DMS 273 (cell line): ENCODE measurements at regions not wholly inside any gene's neighbourhood (a gene's known extent, or its start where the extent isn't known, plus 50 kb on each side); places are given as distances from the start of the nearest gene placed in this dataset.
A peak's percentile ranks its signal among the peaks of the same experiment; 100 is the strongest.

ENCODE experiments used
- DNase-seq: peaks from one replicate; lab custom pipeline; 2025; ENCODE audit not compliant: unreplicated experiment; lab: John Stamatoyannopoulos, UW

DNA sequence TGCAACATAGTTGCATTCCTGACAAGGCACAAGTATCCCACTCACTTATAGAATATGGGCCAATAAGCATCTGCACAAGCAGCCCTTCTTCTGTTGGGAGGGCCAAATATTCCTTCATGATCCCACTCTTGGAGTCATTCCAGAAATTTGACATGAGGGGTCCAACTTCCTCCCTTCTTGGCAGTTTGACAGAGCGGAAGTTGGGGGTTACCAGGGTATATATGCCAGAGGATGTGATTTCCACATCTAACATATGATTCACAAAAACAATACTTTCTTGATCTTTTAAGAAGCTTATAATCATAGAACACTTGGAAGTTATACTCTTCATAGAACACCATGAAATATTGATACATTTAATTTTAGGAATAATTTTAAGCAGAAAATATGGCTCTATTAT lies 100.9 kb upstream of the CRBN start:
- DNase-seq, result peak; percentile 0

DNA sequence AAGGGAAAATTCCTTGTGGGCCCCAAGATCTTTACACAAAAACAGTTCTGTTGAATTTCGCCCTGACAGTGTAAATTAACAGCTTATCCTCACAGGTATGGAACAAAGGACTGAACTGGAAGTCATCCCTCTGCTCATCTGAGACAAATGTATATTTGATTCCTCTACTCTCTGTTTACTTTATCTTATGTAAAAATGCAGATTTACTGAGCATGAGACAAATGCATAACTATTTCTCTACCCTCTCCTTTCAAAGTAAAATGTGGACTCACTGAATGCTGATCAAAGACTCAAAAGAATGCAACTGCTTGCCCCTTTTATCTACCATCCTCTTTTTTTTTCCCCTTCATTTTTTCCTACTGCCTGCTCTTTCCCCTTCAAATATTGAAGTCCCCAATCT lies 98.6 kb upstream of the CRBN start:
- DNase-seq, result no peak

DNA sequence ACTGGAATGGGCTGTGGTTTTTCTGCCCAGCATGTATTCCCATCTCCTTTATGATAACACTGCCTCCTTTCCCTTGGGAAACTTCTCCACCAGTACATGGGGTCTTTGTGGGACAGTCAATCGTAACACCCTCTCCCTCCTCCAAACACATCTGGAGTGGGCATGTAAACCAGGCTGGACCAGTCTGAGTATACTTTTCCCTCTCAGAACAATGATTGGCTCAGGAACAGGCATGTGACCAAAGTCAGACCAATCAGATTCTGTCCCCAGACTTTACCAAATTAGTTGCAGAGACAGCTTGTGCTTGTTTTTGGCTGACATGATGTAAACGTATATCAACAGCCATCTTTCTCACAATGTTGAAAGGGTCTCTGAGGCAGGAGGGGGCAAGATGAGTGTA lies 97.1 kb upstream of the CRBN start:
- DNase-seq, result no peak

GRCh38 chr3:3264796-3265195 lies 85.3 kb upstream of the CRBN start:
- no peak for DNase-seq

DNA sequence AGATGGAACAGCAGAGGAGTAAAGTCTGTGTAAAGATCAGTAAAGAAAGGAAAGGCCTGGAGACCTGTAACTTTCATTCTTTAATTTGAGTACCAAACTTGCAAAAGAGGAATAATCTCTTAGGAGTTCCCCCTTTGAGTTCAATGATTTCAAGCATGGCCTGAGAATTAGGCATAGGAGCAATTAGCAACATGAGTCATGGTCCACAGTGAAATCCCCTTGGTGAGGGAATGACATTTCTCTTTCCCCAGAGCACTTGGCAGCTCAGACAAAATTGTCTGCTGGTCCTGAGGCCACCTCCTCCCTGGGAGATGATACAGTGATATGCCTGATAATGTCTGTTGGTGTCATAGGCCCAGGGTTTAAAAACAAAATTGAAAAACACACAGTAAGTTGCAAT lies 81.4 kb upstream of the CRBN start:
- DNase-seq, result no peak

DNA sequence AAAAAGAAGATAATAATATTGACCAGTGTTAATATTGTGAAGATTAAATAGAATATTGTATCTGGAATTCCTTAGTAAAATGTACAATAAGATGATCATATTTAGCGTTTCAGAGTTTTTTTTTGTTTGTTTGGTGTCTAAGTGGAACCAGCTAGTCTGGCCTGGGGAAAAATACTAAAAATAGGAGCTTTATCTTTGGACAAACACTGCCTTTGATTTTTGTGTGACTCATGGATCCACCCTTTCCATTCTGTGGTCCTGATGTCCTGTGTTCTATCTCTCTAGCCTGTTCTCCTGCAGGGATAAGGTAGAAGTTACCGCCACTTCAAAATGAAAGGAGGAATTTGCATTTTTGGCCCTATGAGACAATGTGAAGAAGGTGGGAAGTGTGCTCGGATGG lies 79.7 kb upstream of the CRBN start:
- DNase-seq, result no peak

DNA sequence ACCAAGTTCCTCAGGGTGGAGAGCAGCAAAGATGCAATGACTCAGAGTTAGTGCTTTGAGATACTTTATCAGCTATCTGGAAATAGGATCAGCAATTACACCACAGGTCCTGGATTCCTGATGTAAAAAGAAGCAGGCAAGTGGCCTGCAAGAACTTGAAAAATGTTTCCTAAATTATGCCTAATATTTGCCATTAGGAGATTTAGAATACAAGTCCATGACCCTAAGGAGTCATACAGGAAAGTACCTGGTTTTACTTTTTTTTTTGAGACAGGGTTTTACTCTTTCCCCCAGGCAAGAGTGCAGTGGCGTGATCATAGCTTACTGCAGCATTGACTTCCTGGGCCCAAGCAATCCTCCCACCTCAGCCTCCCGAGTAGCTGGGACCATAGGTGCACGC lies 78.8 kb upstream of the CRBN start:
- DNase-seq, result no peak

GRCh38 chr3:3241596-3241995 lies 62.1 kb upstream of the CRBN start:
- DNase-seq, result no peak

DNA sequence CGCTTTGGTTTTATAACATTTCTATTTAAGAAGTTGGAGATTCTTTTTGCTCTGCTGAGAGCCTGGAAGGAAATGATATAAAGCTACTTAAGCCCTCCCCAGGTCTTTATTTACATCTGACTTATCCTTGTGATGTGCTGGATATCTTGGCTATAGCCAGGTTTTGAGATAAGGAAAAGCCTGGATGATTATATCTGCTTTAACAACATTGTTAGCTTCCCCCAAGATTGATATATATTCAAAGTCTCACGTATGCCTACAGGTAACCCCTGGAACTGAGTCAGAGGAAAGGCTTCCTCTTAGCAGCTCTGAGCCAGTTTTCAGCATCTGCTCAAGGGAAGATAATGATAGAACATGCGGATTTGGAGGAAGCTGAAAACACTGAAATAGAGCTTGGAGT lies 61.5 kb upstream of the CRBN start:
- DNase-seq, result no peak

DNA sequence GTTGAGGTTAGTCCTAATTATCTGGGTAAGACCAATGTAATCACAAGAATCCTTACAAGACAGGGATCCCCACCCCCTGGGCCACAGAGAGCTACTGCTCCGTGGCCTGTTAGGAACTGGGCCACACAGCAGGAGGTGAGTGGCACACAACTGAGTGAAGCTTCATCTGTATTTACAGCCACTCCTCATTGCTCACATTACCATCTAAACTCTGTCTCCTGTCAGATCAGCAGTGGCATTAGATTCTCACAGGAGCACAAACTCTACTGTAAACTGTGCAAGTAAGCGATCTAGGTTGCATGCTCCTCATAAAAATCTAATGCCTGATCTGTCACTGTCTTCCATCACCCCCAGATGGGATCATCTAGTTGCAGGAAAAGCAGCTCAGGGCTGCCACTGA lies 58.5 kb upstream of the CRBN start:
- DNase-seq, result no peak

- no peak for DNase-seq
These were observed 52.8 kb upstream of the CRBN start for GRCh38 chr3:3232251-3232650.
